GM12891 (cell line): ENCODE measurements at regions not wholly inside any gene's neighbourhood (a gene's known extent, or its start where the extent isn't known, plus 50 kb on each side); places are given as distances from the start of the nearest gene placed in this dataset.
"Not testable (repeated sequence)": the region's sequence is repeated elsewhere in the genome, so short reads cannot be mapped to it uniquely, and the experiment has no call there.

Experiments used
- DNase-seq: peaks from one replicate; pipeline ENCODE4 v3.0.0; 2011; ENCODE audit warnings: low spot score; ENCODE audit not compliant: insufficient read length
- FAIRE-seq: peaks from 2 replicates; lab custom pipeline; 2011; peaks lifted over from hg19 to GRCh38; lab: Jason Lieb, UNC
- PAX5 ChIP-seq: IDR thresholded peaks from 2 replicates; pipeline ENCODE4 v1.6.1; 2011; ENCODE audit warnings: low read length, moderate library complexity, mild to moderate bottlenecking; ENCODE audit not compliant: insufficient read depth, severe bottlenecking
- POLR2A ChIP-seq: IDR thresholded peaks from 2 replicates; pipeline ENCODE4 v1.6.1; 2011; ENCODE audit warnings: low read depth, low read length, control low read depth
- POLR2AphosphoS5 ChIP-seq: IDR thresholded peaks from 2 replicates; pipeline ENCODE4 v1.6.1; 2011; ENCODE audit warnings: low read depth, low read length, control low read depth
- POU2F2 ChIP-seq: IDR thresholded peaks from 2 replicates; pipeline ENCODE4 v1.6.1; 2011; ENCODE audit warnings: low read depth, mild to moderate bottlenecking, control low read depth, low read length, moderate library complexity
- SPI1 ChIP-seq: IDR thresholded peaks from 2 replicates; pipeline ENCODE4 v1.6.1; 2011; ENCODE audit warnings: low read depth, low read length, control low read depth
- TAF1 ChIP-seq: IDR thresholded peaks from 2 replicates; pipeline ENCODE4 v1.6.1; 2011; ENCODE audit warnings: low read depth, low read length, control low read depth

DNA sequence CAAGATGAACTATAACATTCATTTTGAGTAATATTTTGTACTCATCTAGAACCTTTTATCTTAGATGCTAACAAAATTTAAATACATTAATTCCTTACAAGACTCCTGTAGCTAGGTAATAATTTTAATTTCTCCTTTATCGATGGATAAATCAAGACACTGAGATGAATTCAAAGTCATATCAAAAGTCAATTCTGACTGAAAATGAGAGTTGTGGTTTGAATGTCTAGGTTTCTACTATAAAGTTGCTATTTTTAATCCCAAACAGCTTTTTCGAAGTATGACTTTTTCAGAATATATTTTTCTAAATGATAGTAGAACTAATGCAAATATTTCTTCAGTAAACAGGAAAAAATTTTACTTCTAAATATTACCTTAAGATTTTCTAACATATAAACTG, 491.7 kb upstream of the FAM174A start:
- TF ChIP-seq PAX5 (no peak), TAF1 (no peak), POU2F2 (no peak), POLR2AphosphoS5 (no peak), SPI1 (no peak), POLR2A (no peak)
- no peak for DNase-seq
- no peak for FAIRE-seq

DNA sequence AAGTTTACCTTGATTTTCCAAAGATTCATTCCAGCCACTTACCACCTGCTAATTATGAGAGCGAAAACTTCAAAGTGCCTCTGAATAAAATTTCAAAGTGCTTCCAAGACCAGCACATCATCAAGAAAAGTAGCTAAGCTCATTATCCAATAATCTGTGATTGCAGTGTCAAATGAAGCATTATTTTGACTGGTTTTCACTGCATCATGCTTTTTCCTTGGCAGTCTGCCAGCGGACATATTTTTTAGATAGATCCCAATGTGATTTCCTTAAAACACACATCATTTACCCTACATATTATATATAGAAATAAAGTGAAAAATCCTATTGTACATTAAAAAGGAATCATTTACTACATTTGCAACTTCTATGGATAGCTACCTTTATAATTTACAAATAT, 508.6 kb upstream of the FAM174A start:
- no peak for TF ChIP-seq SPI1
- TF ChIP-seq POLR2A, result no peak
- TF ChIP-seq POLR2AphosphoS5, result no peak
- no peak for TF ChIP-seq PAX5
- TF ChIP-seq TAF1, result no peak
- no peak for TF ChIP-seq POU2F2
- no peak for DNase-seq
- no peak for FAIRE-seq

DNA sequence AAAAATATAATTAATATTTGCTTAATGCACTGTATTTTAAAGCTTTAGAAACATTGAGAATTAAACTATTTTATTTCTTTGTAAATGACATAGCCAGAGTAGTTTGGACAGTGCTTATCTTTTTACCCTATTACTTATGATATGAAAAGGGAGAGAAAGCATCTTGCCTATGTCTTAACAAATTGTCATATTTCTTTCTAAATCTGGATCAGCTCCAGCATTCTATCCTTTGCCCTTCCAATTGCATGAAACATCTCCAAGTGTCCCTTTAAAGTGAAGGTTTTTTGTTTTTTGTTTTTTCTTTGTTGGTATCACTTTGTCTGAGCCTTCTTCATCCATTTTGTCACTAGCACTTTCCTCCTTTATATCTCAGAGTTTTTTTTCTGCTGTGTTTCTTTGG, 511.6 kb upstream of the FAM174A start:
- FAIRE-seq (no peak), DNase-seq (no peak)
- TF ChIP-seq POU2F2, result no peak
- no peak for TF ChIP-seq POLR2AphosphoS5
- no peak for TF ChIP-seq TAF1
- TF ChIP-seq POLR2A, result no peak
- no peak for TF ChIP-seq SPI1
- TF ChIP-seq PAX5, result no peak

DNA sequence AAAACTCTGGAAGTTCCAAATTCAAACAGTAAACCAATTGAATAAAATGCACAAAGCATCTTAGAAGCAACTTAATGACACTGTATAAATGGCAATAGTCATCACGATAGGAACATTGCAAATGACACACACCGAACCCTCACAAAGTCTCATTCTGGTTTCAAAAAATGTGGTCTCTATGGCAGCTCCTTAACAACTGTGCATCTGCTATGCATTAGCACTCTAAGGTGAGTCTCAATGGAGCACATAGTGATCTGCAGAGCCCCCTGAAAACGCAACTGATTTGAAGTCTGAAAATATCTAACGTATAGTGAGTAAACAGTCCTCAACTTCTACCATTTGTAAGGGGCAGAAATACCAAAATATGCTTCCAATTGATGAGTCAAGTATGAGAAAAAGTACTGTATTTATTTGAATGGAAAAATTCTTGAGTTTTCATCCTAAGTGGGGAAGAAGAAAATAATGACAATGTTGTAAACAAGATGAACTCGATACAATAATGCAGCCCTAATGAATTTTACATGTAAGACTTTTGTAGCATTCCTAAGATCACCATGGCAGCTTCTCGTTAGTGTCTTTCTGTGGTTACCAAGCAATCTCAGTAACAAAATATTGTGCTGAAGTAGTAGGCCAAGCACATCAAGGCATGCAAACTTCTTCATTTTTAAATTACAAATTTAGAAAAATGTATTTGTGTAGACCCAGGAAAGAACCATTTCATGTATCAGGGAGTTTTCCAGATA, 517.5 kb upstream of the FAM174A start:
- FAIRE-seq (no peak), DNase-seq (no peak)
- TF ChIP-seq SPI1 (no peak), POLR2AphosphoS5 (no peak), TAF1 (no peak), POU2F2 (no peak), PAX5 (no peak), POLR2A (no peak)

DNA sequence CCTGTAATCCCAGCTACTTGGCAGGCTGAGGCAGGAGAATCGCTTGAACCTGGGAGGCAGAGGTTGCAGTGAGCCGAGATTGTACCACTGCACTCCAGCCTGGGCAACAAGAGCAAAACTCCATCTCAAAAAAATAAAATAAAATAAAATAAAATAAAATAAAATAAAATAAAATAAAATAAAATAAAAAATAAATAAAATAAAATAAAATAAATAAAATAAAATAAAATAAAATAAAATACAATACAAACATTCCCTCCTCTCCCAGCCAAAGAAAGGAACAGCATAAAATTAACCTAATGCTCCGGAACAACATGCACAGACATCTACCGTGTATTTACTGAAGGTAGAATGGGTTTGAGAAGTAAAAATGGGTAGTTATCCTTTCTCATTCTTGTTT, 521.9 kb upstream of the FAM174A start:
- not testable (repeated sequence) for DNase-seq, FAIRE-seq

DNA sequence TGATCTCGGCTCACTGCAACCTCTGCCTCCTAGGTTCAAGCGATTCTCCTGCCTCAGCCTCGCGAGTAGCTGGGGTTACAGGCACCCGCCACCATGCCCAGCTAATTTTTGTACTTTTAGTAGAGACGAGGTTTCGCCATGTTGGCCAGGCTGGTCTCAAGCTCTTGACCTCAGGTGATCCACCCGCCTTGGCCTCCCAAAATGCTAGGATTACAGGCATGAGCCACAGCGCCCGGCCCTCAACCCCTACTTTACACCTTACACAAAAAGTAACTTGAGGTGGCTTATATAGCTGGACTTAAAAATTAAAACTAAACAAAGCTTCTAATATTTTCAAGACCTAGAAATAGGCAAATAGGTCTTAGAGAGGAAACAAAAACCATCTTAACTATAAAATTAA, 524.0 kb upstream of the FAM174A start:
- not testable (repeated sequence) for DNase-seq, FAIRE-seq

DNA sequence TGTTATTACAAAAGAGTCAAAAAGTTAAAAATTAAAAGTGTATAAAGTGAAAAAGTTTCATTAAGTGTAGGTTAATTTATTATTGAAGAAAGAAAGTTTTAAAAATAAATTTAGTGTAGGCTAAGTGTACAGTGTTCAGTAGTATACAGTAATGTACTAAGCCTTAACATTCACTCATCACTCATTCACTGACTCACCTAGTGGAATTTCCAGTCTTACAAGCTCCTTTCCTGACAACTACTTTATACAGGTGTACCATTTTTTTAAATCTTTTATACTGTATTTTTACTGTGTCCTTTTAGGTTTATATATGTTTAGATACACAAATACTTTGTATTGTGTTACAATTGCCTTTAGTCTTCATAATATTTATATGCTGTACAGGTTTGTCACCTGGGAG, 530.2 kb upstream of the FAM174A start:
- TF ChIP-seq TAF1 (no peak), PAX5 (no peak), POU2F2 (no peak), POLR2AphosphoS5 (no peak), POLR2A (no peak), SPI1 (no peak)
- FAIRE-seq (no peak), DNase-seq (no peak)

DNA sequence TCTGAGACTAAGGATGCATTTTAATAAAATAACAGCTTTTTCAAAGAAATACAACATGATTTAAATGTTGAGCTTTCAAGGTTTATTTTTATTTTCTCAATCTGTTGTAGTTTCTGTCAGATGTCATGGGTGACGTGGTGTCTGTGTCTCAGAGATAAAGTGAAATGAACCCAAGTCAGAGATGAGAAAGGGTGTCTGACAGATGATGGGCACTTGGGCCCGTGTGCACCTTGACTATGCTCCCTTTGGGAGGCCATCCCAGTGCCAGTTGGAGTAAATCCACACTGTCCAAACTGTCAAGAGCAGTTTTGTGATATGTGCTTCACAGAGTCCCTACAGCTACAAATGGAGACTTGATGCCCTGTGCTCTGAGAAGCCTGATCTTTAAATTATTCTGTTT, 536.9 kb upstream of the FAM174A start:
- no peak for DNase-seq
- FAIRE-seq, result no peak
- TF ChIP-seq PAX5, result no peak

DNA sequence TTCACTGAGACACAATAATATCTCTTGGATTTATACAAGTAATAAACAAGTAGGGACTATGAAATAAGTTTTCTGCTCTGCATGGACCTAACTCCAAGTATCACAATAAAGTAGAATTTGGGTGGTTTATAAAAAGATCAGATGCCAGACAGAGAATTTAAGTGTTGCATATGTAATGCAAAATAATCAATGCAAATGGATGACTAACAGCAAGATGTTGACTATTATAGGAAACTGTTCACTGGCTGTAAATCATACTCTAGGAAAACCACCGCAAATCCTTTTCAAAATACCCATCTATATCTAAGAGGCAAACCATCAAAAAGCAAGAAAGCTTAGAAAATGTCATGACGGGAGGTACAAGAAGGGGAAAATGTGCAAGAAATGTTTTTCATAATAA, 539.8 kb upstream of the FAM174A start:
- DNase-seq (no peak), FAIRE-seq (no peak)
- TF ChIP-seq POU2F2 (no peak), POLR2A (no peak), PAX5 (no peak), SPI1 (no peak), POLR2AphosphoS5 (no peak), TAF1 (no peak)

DNA sequence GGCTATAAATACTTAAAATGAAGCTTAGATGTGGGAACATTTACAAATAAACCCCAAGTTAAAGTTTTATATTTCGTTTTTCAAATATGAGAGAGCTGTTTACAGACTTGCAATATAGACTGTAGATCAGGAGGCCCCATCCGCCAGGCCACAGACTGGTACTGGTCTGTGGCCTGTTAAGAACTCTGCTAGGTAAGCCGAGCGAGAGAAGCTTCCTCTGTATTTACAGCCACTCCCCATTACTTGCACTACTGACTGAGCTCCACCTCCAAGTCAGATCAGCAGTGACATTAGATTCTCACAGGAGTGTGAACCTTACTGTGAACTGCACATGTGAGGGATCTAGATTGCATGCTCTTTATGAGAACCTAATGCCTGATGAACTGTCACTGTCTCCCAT, 561.4 kb upstream of the FAM174A start:
- FAIRE-seq (no peak), DNase-seq (no peak)
- TF ChIP-seq SPI1 (no peak), POLR2AphosphoS5 (no peak), PAX5 (no peak), TAF1 (no peak), POLR2A (no peak), POU2F2 (no peak)

DNA sequence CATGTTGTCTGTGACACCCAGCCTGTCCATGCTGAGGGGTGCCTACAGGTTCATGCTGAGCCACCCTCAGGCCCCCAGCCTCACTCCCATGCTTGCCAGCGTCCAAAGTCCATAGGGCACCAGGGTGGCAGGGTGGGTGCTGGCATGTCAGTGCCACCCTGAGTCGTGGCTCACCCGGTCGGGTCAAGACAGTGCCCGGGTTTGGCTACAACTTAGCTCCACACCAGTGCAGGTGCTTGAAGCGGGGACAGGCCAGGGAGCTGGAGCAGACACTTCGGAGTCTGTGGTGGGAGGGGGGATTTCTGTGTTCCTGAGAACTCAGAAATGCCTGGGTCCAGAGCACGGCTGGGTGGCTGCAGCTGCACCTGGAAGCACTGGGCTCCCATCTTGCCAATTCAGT, 579.2 kb upstream of the FAM174A start:
- no peak for TF ChIP-seq POU2F2
- DNase-seq (no peak), FAIRE-seq (no peak)

DNA sequence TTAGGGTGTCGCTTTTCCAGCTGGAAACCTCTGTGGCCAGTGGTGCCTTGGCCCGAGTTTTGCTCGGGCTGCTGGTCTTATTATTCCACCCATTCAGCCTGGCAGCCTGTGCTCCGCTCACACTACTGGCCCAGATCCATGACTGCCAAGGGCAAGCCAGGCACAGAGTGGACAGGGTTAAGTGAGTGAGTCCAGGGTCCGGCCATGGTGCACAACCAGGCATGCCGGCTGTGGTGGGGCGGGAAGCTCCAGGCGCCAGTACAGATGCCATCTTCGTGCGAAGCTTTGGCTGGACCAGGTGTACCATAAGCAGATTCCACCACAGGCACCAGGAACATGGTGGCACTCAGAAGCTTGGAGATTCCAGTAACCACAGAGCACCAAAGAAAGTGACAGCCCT, 580.2 kb upstream of the FAM174A start:
- FAIRE-seq (no peak), DNase-seq (no peak)
- TF ChIP-seq PAX5, result no peak
- TF ChIP-seq SPI1, result no peak
- TF ChIP-seq POLR2A, result no peak
- no peak for TF ChIP-seq TAF1
- no peak for TF ChIP-seq POU2F2
